Middle frontal gyrus (tissue), 1 donor: ENCODE measurements at regions not wholly inside any gene's neighbourhood (a gene's known extent, or its start where the extent isn't known, plus 50 kb on each side); places are given as distances from the start of the nearest gene placed in this dataset.

Source experiments
- DNase-seq: peaks from one replicate; pipeline ENCODE4 v3.0.0-alpha.2; 2015; ENCODE audit warnings: low spot score; ENCODE audit errors: extremely low spot score

DNA sequence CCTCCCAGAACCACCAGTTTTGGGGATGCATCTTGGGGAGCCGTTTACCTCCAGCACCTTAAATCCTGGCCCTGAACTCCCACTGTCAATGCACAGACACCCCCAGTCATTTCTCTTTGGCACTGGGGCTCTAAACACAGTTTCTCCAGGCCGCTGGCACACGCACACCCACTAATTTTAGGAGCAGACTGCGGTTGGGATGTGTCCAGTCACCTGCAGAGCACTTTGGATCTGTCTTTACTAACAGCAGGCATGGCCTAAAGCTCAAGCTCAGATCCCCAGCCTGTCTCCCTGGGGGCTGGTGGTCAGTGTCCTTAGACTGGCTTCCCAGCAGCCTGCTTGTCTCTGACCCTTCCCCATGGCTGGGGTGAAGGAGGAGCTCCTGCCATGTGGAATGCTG is 49.9 kb downstream of the SYNE3 start:
- no peak for DNase-seq

DNA sequence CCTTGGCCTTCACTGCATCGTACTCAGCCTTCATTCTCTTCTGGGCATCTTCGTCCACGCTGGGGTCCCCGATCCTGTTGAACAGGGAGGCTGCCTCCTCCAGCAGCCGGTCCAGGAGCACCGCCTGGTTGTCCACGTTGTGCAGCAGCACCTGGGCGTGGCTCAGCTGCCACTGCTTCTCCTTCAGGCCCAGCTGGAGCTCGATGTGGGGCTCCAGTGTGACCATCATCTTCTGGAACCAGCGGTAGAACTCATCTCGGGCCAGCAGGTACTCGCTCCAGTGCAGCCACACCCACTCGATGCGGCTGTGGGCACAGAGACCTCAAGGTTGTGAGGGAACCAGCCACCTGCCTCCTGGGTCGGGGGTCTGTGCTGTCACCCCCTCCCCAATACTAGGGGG is 50.5 kb downstream of the SYNE3 start:
- DNase-seq: no peak

DNA sequence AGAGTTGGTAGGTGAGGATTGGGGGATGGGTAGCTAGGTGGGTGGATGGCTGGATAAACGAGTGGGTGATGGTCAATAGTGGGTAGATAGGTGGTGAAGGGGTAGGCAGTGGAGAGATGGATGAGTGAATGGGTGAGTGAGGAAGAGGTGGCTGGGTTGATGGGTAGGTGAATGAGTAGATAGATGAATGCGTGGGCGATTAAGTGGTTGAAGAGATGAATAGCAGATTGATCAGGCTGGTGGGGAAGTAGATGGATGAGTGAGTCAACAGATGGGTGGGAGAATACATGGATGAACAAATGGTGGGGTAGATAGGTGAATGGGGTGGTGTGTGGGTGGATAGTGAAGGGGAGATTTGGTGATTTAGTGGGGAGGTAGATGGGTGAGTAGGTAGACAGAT is 51.1 kb downstream of the SYNE3 start:
- DNase-seq: no peak

DNA sequence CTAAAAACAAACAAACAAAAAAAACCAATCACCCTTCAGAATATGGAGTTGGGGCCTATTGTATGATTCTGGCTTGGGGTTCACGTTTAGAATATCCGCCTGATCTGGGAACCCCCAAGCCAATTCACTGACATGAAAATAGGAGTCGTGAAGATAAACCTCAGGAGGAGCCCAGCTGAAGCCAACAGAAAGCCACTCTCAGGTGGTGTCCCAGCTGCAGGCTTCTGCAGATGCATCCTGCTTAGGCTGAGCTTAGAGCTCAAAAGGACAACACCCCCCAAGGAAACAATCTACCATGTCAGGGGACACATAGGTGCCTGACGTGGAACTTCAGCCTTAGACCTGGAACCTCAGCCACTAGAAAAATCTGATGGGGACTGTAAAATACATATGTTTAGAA is 51.9 kb downstream of the SYNE3 start:
- no peak for DNase-seq

DNA sequence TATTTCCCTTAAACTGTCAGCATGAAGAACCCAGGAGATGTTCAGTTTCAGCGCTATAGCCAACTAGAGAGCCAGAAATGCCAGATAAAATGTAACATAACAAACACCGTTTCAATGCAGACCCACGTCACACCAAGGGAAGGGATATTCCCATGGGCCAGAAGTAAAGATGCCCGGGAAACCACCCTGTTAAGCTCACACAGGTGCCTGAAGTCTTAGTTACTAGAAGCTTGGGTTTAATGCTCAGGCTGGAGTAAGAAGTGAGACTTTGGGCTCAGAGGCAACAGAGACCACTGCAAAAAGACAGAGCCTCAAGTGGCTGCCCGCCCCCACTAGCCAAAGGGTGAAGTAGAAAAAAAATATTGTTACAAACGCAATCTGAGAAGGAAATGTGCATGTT is 52.3 kb downstream of the SYNE3 start:
- DNase-seq: no peak

DNA sequence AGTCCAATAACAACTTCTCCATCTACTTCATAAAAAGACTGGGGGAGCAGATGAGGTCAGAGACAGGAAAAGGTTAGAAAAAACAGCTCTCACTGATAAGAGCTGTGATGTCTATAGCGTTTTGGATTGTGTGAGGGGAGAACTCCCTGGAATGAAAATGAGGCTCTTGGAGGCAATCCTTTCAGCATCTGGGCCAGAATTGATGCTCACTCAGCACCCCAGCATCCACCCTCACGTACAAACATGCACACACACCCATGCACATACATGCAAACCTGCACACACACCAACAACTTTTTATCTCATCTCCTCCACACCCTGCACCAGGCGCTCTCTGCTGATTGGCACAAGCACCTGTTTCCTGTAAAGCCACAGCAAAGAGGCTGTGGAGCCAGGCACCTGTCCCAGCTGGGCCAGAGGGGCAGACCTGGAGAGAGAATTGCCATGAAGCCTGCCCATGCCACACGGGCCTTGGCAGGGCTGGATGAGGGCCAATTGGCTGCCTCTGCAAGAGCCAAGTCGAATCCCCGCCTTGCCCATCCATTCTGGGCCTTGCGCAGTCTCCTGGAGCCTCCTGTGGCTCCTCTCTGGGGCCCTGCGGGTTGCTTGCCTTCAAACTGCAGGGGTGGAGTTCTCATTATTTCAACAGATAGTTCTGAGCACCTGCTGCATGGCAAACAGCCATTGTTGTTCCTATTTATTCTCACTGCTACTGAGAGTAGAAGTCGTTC is 53.1 kb downstream of the SYNE3 start:
- no peak for DNase-seq

DNA sequence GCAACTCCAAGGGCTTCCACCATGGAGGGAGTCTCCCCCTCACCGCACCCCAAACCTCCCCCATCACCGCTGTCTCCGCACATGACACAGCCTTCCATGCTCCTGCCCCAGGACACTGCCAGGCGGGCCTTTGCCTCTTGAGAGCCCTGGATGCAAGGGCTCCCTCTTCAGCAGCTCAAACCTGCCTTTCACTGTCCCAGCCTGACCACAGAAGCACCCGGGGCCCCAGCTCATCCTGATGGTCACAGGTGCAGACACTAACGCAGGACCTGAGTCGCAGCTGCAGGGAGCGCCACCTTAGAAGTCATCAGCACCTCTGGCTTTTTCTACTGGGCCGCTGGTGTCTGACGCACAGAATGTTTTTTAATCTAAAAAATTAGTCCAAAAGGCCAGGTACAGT is 54.0 kb downstream of the SYNE3 start:
- DNase-seq: no peak

DNA sequence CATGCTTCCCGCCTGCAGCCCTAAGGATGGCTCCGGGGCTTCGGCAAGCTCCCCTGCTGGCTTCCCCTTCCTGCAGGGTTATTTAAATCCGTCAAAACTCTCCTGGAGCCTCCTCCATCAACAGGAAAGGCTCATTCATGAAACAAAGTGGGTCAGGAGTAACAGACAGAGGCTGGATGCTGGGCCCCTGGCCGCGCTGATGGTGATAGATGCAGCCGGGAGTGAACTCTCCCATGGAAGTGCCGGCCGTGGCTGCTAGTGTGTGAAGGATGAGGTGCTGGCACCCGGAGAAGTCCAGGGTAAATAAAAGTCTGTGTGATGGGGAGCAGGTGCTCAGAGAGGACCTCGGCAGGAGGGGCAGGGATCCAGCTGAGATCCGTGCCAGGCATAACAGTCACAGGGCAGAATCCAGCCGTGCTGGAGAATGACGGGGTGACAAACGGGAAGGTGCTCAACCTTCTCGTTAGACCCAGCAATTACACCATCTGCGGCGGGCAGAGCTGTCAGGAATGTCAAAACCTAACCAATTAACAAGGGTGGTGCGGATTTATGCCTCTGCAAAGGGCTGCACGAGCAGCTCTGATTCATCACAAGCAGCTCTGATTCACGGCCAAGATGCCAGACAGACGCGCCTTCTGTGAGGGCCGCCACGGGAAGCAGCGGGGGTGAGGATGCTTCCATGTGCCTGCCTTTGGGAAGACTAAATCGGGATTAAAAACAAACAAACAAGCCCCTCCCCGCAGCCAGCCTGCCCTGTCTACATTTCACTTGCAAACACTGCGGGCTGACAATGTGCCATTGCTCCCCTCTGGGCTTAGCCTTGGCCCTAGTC is 55.6 kb downstream of the SYNE3 start:
- DNase-seq: peak; percentile 68

DNA sequence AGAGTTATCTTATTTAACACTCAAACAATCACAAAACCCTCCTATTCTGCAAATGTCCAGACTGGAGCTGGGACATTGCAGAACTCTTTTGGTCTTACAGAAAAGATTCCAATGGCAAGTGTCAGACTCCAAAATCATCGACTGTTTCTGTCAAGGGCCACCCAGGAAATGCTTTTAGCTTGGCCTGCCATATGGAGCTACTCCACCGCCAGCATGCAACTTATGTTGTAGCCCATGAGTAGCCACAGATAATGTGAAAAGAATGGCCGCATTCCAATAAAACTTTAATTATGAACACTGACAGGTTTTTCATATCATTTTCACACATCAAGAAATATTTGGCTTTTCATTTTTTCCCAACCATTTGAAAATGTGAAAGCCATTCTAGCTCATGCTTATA is 57.5 kb downstream of the SYNE3 start:
- DNase-seq: no peak

DNA sequence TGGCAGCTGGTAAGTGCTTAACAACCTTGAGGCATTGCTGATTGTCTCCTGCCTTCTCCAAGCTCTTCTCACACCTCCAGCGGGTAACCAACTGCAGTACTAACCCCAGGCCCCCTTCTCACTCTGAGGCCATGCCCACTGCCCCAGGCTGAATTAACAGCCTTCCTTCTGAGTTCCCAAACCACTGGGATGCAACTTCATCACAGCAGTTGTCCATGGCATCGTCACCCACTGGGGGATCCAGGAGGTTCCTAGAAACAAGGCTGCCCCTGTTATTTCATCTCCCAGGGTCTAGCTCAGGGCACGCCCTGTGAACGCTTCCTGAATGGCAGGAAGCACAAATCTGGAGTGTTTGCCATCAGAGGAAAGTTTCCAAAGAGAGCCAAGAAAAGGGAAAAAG is 58.0 kb downstream of the SYNE3 start:
- DNase-seq: no peak

DNA sequence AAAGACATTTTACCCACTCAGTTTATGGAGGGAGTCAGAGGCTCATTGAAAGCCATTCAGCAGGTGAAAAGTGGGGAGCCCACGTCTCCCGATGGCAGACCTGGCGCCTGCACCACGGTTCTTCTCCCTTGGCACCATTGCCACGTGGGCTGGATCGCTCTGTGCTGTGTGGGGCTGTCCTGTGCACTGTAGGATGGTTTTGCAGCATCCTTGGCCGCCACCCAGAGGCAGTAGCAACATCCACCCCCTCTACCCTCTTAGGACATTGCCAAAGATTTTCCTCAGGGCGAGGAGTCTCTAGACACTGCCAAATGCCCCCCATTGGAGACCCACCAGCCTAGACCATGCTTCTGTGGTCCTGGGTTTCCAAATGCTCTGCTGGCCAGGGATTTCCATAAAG is 60.2 kb downstream of the SYNE3 start:
- DNase-seq: no peak

DNA sequence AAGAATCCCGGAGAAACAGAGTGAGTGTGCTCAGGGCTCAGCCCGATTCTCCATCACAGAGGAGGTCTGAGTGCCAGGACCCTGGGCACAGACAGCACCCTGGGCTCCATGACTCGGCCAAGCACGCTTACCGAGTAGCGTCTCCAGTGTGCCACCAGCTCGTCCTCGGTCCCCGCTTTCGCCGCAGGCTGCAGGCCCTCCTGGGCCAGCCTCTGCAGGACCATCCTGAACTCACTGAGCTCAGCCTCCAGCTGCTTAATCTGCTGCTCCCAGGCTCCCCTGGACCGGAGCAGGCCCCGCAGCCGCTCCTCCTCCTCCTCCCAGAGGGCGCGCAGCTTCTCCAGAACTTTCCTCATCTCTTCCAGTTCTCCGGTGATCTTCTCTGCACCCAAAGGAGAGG is 61.2 kb downstream of the SYNE3 start:
- no peak for DNase-seq

DNA sequence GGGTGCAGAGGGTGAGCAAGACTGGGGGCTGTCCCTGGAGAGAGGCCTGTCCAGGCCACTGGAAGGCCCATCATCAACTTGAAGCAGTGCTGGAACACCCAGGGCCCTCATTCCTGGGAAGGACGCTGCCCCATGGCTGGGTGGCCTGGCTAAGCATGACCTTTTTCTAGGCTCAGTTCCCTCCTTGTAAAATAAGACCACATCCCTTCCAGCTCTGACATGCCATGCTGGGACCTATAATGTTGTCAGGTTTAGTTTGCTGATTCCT is 62.8 kb downstream of the SYNE3 start:
- no peak for DNase-seq

DNA sequence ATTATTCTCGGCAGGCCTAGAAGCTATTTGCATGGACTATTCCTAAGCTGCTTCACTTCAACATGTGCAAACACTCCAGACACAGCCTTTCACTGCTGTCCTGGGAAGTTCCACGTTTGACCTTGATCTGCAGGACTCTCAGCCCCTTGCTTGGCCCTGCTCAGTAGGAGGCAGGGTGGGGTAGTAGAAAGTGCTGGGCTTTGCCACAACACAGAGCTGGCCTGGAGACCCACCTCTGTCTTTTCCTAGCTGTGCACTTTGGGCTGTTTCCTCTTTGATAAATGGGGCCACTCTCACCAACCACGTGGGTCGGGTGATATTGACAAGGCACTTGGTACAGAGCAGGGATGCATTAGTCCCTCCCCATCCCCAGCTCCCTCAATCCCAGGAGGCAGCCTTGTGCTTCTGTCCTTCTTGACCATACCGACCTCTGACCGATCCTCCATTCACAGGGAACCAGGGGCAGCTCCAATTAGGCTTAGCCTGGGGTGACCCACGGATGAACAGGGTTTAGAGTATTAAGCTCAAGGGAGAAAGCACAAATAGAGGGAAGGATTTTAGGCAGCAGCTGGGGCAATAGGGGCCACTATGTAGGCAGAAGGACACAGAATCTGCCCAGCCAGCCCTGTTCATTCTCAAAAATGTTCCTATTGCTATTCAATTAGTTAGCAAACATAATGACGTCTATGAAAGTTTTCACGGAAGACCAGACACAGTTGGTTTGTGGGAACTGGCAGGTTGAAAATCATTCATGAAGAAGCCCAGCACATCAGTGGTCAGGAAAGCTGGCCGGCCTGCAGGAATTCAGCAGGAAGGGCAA is 63.3 kb downstream of the SYNE3 start:
- no peak for DNase-seq

DNA sequence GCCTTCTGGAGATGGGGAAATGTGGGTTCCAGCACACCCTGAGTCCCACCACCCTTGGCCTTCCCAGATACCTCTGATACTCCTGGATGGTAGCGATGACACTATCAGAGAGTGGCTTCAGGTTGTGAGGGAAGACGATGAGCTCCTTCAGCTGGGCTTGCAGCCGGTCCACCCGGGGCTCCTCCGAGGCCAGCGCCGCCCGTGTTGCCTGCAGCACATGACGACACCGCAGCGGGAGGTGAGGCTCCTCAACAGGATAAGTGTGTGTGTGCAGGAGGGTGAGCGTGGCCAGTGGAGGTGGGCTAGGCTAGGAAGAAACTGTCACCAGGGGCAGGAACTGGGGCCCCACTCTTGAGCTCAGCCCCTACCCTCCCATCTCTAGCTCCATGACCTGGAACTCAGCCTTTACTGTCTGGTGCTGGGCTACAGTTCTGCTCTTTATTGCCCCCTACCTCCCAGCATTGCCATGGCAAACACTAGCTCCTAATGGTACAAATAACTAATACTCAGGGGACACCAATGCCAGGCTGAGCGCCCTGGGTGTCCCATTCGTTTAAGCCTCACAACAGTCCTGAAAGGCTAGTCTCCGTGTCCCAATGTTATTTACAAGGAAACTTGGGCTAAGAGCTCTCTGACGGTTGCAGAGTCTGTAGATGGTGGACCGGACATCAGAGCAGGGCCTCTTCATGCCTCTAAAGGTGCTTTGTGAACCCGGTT is 64.1 kb downstream of the SYNE3 start:
- DNase-seq: no peak

DNA sequence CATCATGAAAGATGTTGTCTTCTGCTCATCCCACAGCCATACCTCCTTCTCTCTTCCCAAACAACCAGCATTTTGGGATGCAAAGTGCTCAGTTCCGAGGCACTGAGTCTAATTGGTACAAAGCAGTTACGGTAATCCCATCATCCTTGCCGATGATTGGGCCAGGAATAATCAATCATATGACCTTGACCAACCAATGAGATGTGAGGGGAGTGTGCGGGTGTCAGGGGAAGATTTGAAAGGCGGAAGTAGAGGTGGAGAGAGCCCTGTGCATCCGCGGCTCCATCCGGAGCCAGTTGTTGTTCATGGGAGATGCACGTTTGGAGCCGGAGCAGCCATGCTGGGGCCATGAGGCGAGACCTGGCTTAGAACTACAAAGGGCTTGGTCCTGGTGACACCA is 67.3 kb downstream of the SYNE3 start:
- no peak for DNase-seq

DNA sequence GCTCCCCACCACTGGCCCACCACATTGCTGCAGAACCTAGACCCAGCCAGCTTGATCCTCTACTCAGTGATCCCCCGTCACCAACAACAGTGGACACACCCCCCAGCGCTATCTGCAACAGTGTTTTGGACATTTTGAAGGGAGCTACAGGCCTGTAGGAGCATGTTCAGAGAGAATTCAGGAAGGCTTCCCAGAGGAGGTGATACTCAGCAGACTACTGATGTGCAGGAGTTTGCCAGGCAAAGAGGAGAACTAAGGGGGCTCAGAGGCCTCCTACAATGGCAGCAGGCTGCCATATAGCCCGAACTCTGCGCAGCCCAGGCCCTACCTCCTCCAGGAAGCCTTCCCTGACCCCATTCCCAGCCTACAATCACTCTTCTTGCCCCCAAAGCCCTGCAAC is 70.0 kb downstream of the SYNE3 start:
- no peak for DNase-seq

DNA sequence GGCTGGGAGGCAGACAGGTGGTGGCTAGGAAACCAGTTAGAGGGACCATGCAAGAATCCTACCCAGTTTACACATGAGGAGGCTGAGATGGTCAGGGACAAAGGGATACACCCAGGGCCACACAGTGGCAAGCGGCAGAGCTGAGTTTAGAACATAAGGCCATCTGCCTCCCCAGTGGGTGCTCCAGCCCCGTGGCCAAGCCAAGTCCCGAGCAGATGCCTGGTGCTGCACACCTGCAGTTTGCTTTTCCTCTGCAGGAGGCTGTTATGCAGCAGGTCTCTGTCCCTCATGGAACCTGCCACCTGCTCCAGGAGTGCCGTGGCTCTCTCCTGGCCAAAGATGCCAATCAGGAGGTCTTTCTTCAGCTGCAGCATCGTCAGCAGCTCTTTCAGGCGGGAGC is 70.8 kb downstream of the SYNE3 start:
- DNase-seq: no peak

DNA sequence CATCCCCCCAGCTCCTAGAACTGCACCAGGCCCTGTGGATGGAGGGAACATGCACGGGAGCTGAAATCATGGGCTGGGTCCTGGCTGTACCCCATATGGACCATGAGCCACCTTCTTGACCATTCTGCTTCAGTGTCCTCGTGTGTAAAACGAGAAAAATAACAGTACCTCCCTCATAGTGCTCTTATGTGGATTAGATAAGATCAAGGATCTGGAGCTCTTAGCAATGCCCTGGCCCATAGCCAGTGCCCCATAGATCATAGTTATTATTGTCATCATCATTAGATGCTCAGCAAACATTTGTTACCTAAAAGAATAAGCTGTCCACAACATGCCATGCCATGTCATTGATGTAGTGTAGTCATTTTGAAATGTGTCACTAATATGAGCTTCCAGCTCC is 71.3 kb downstream of the SYNE3 start:
- no peak for DNase-seq

DNA sequence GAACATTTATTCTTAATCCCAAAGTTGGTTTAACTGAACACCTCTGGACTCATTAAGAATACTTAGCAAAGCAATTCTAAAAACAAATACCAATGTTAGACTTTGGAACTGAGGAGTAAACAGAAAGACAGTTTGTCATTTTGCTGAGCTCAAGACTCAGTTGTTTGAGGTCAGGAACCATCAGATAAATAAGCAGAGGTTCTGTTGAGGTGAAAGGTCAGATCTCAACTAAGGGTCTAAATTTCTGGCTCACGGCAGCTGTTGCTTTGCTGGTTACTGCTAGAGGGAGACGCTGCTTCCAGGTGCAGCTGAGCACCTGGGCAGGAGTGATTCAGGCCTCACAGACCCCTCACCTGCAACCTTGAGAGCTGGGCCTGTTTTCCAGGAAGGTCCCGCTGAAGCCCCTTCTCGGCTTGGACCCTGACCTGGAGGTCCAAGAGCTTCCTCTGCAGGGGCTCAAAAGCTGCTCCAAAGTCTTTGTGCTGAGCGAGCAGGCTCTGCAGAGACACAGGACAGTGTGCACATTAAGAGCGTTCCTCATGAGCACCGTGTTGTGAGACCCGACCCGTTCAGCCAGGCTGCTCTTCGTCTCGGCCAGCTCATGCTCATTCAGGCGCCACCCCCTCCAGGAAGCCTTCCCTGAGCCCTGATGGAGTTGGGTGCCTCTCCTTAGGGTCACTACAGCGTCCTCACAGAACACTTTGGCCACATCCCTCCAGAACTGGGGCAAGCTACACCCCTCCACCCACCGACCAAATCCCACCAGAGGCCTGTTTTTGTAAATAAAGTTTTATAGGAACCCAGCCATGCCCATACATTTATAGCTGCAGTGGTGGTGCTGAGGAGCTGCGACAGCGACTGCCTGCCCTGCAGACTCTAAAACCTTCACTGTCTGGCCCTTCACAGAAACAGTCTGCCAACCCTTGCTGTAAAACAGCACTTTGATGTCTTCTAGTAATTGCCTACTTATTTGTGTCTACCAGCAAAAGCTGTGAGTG is 72.0 kb downstream of the SYNE3 start:
- DNase-seq: no peak

DNA sequence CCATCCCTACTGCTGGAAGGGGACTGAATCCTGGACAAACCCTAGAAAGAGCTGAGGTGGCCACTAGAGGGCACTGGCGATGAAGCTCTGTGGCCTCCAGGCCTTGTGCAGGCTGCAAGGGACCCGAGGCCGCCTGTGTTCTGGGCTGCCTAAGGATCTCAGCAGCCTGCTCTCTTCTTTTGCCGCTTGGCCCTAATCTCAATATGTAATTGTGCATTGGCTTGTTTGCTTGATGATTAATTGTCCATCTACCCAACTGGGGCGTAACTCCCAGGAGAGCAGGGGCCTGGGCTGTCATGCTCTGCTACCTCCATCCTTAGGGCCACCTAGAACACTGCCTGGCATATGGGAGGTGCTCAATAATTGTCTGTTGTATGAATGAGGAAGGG is 73.8 kb downstream of the SYNE3 start:
- DNase-seq: peak; percentile 86
